Erythroblast (primary cell): ENCODE measurements at regions not wholly inside any gene's neighbourhood (a gene's known extent, or its start where the extent isn't known, plus 50 kb on each side); places are given as distances from the start of the nearest gene placed in this dataset.
"Not testable (repeated sequence)": the region's sequence is repeated elsewhere in the genome, so short reads cannot be mapped to it uniquely, and the experiment has no call there.

Source experiments
- GATA1 ChIP-seq: IDR thresholded peaks from 2 replicates; pipeline ENCODE4 v1.6.1; 2011; ENCODE audit warnings: low read depth, mild to moderate bottlenecking, control low read depth, low read length, moderate library complexity
- POLR2A ChIP-seq: IDR thresholded peaks from 2 replicates; pipeline ENCODE4 v1.6.1; 2011; ENCODE audit warnings: mild to moderate bottlenecking, low read length

DNA sequence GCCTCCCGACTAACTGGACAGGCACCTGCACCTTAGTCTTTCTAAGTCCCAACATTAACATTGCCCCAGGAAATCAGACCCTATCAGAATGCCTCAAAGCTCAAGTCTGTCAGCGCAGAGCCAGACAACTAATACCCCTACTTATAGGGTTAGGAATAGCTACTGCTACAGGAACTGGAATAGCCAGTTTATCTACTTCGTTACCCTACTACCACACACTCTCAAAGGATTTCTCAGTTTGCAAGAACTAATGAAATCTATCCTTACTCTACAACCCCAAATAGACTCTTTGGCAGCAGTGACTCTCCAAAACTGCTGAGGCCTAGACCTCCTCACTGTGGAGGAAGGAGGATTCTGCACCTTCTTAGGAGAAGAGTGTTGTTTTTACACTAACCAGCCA is 88.5 kb downstream of the COPRS start:
- not testable (repeated sequence) for TF ChIP-seq POLR2A, GATA1
